Stimulated activated naive CD8-positive, alpha-beta T cell treated with anti-CD3 and anti-CD28 coated beads, Interleukin-15, Interleukin-2, amounts not matched to agents 100 U/mL and 50 U/mL, for 24 hours (primary cell): ENCODE measurements at regions not wholly inside any gene's neighbourhood (a gene's known extent, or its start where the extent isn't known, plus 50 kb on each side); places are given as distances from the start of the nearest gene placed in this dataset.
A peak's percentile ranks its signal among the peaks of the same experiment; 100 is the strongest.
"Not testable (repeated sequence)": the region's sequence is repeated elsewhere in the genome, so short reads cannot be mapped to it uniquely, and the experiment has no call there.

Experiments used
- ATAC-seq: fragments of 150-1000 bp; cut with Tn5 transposase; one replicate; pipeline ENCODE4 v1.10.0; 2021
- DNase-seq: peaks from one replicate; pipeline ENCODE4 v3.0.0; 2021

DNA sequence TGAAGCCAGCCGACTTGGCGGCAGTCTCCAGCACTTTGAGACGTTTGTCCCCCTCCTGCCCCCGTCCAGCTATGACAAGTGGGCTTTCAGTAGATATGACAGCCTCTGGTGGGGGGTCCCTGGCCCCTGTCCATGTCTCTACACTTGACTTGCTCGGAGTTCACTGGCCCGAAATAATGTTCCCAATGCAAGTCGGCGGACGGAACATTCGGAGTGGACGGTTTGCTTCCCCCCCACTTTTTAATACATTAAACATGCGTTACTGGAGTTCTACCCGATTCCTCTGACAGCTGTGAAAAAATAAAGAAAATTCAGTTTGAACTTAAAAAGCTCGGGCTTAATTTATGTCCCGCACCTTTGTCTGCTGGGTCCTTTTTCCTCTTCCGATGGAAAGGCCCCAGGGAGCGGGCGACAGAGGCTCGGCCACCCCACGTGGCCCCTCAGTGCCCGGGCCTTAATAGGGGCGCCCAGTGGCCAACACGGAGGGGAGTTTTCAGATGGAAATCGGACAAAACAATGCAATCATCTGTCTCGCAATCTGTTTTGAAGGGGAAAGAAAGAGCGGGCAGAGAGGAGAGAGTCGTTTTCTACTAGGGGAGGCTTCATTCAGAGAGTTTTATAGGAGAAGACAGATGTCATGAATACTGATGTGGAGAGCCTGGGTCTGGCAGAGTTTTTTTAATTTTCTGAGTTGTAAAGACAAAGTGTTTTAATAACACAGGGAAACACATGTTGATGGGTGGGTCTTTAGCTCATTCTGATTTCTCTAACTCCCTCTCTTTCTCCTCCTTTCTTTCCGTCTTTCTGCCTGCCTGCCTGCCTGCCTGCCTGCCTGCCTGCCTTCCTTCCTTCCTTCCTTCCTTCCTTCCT is 50.2 kb downstream of the SMIM38 start:
- ATAC-seq, result no peak

DNA sequence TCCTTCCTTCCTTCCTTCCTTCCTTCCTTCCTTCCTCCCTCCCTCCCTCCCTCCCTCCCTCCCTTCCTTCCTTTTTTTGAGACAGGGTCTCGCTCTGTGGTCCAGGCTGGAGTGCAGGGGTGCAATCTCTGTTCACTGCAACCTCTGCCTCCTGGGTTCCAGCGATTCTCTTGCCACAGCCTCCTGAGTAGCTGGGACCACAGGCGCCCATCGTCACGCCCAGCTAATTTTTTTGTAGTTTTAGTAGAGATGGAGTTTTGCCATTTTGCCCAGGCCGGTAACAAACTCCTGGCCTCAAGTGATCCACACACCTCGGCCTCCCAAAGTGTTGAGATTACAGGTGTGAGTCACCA is 50.9 kb downstream of the SMIM38 start:
- not testable (repeated sequence) for ATAC-seq, DNase-seq

More for the DNA sequence above, 50.2 kb downstream of the SMIM38 start:
- no peak for DNase-seq

DNA sequence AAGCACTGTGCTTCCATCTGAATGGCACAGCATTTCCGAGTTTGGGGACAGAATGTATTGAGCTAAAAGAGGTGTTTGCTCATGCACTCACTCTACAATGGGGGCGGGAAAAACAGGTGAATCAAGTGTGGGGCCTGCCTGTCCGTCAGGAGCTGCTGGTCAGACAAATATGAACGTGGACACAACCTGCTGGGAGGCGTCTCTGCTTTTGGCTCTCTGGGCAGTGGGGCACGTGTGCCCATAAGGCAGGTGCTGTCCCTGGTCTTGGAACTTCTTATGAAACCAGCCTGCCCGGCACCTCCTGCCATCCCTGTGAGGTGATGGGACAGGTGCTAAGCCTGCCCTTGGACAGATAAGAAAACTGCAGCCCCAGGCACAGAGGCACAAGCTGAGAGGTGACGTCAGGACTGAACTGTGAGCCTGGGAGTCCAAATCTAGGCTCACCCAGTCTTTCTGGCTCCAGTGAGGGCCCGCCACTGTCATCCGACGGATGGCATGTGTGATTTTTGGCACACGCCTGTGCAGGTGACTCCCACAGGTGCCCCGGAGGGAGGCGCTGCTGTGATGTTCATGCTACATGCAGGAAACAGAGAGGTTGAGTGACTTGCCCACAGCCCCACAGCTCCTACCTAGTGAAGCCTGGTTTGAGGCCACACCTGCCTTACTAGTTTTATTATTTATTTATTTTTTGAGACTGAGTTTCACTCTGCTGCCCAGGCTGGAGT is 51.6 kb downstream of the SMIM38 start:
- ATAC-seq (no peak), DNase-seq (no peak)

DNA sequence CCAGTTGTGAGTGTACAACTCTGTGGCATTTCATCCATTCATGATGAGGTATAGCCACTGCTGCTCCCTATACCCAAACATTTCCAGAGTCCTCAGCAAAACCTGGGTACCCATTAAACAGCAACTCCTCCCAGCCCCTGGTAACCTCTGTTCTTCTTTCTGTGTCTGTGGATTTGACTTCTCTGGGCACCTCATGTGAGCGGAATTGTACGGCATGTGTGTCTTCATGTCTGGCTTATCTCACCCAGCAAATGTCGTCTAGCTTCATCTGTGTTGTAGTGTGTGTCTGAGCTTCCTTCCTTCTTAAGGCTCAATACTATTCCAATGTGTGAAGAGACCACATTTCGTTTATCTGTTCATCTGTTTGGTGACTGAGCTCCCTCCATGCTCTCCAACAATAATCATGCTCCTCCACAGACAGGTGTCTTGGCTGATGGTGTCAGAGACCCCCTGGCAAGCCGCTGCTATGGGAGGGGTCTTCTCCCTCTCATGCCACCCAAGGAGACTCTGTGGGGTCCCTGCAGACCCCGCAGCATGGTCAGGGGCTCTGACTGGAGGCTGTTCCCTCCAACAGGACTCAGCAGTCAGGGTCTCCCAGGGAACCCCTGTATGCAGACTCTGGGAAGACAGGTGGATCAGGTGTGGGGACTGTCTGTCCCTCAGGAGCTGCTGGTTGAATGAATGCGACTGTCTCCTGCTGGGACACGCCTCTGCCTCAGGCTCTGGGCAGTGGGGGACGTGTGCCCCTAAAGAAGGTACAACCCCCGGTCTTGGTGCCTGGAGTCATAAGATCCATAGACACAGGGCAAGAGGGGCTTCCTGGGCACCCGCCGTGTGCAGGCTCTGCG is 52.7 kb downstream of the SMIM38 start:
- no peak for DNase-seq
- no peak for ATAC-seq

DNA sequence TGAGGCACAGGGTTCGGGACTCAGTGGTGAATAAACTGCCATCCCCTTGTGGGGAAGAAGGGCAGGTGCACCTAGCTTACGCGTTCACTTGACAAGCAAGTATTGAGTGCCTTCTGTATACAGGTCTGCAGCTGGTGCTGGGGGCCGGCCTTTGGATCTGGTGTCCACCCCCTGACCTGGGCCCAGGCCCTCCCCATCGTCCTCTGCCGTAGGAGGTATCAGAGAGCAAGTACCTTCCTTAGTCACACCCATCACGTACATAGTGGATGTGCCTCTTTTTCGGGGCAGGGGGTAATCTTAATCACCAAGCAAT is 53.3 kb downstream of the SMIM38 start:
- ATAC-seq, result no peak
- DNase-seq, result no peak

DNA sequence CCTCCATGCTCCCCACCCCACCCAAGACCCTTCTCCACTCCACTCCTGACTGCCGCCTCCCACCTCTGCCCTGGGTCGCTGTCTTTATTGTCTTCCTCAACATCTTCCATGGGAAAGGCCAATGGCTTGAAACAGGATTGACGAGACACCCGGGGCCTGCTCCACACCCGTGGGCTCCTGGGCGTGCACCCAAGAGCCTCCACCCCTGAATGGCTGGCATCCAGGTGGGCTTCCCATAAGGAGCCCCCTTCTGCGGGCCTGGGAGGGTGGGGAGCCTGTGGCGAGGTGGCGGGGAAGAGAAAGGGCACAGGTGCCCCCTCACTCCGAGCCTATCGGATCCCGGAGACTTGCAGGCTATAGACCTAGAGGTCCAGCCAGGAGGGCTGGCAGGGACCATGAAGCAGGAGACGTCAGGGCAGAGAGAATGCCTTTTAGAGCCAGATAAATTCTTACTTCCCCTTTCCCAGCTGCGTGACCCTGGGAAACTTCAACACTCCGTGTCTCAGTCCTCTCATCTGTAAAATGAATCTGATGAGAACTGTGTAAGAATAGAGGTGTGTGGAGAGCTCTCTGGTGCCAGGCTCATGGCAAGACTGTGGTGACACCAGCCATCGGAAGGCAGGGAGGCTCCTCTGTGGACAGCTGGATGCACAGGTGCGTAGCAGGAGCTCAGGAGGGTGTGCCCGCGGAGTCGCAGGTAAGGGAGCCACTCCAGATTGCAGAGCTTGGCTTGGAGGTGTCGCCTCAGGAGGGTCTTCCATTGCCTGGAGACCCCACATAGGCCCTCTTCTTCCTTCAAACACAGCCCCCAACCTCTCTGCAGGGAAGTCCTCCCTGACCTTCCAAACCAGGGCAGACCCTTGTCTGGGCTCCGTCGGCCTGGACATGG is 53.9 kb downstream of the SMIM38 start:
- no peak for ATAC-seq
- DNase-seq, result no peak

DNA sequence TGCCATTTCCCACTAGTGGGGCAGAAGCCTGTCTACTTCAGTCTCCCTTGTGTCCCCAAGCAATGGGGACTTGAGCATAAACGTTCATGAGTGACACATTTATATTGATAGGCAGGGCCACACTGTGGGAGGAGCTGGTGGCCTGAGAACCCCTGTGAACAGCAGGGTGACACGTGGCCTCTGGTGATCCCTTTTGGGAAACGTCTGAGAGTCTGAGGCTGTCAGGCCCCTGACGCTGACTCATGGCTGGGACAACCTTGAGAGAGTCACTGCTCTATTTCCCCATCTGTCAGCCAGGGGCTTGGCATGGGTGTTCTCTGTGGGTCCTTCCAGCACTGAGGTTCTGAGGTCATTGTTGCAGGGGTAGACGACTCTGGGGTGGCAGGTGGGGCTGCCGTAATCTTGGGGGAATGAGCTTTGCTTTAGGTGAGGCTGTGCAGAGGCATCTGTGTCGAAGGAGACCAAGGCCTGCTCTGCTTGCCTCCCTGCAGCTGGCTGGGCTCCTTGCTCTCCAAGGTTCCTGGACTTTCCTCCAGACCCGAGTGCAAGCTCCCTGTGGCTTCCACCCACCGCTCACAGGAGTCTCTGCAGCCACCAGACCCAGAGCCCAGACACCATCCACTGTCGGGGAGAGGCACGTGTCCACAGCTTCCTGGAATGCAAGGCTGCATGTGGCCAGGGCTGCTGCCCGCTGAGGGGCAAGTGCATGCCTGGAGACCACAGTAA is 54.7 kb downstream of the SMIM38 start:
- peak; percentile 31 for DNase-seq
- ATAC-seq, result peak; percentile 59

DNA sequence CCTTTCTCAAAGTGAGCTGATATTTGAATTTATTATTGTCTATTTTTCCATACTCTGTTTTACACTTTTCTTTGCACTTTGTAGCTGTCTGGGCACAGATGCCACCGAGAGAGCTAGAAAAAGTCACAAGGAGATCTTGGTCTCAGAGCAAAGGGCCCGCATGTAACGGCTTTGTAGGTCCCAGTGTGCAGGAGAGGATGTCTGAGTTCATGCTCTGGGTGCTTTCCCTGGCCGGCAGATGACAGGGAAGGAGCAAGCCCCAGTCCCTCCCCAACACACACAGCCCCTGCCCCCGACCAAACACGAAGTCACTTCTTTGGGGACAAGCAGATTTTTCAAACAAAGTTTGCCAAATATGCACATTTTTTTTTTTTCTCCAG is 55.8 kb downstream of the SMIM38 start:
- DNase-seq (no peak), ATAC-seq (no peak)

DNA sequence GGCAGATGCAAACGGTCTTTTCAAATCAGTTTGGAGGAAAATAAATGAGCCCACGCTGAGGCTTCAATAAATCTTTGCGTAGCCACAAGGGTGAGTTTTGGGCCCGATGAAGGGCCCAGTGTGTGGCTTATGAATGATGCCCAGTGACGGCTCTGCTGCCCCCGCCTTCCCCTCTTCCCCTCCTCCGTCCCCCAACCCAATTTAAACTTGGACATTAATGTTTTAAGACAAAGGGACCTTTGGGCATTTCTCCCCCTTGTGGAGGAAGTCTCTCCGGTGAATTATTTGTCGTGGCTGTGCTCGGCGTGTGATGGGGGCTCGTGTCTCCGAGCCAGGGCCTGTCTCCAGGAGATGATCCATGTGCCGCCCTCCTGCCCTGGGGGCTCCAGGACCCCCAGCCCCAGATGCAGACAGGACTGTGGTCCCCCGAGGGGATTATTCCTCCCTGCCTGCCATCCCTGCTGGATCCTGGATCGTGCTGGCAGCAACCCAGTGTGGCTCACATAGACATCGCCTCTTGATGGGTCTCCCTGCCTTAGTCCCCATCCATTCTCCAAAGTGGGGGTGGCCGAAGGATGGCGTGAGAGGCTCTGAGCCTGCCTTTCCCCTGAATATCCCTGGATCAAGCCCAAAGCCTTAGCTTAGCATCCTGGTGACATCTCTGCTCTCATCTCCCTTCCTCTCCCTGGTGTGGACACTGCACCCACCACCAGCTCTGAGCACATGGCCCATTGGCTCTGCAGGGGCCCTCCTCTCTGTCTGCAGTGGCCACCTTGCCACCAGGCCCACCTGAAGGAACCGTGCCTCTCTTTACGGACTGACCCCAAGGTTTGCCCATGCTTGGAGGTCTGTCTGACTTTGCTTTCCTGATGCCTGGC is 56.4 kb downstream of the SMIM38 start:
- ATAC-seq (no peak), DNase-seq (no peak)

DNA sequence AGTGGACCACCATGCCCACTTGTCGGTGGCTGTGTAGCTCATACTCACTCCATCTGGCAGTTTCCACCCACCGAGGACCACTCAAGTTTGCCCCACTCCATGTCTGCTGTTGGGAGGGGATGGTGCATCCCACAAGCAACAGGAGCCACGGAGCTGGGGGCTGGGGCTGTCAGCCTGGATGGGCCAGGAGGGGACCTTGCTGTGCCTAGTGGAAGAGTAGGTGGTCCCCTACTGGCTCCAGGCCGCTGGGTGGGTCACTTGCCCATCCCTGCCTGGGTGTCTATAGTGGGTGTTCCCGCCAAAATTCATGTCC is 57.0 kb downstream of the SMIM38 start:
- no peak for ATAC-seq
- peak; percentile 2 for DNase-seq

DNA sequence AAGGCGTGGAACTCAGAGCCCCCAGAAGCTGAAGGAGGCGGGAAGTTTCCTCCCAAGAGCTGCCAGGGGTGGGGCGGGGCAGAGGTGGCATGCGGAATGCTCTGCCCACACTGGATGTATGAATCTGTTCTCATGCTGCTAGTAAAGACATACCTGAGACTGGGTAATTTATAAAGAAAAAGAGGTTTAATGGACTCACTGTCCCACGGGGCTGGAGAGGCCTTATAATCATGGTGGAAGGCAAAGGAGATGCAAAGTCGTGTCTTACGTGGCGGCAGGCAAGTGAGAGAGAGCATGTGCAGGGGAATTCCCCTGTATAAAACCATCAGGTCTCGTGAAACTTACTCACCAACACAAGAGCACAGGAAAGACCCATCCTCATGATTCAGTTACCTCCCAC is 57.6 kb downstream of the SMIM38 start:
- peak; percentile 15 for DNase-seq

DNA sequence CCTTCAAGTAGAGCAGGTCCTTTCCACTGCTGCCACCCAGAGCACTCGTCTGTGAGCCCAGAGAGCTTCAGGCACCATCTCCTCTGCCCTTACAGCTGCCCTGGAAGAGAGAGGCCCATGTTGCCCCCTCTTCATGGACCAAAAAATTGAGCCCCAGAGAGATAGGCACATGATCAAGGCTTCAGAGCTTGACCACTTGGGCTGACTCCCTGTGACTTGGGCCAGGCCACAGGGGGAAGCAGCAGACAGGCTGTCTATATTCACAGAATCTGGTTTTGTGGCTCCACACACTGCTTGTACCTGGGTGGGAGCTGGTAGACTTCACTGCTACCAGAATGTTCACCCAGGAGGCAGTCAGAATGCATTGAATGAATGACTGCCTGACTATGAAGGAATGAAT is 58.2 kb downstream of the SMIM38 start:
- ATAC-seq, result no peak
- DNase-seq, result peak; percentile 1

More for the DNA sequence above, 57.6 kb downstream of the SMIM38 start:
- peak; percentile 65 for ATAC-seq

DNA sequence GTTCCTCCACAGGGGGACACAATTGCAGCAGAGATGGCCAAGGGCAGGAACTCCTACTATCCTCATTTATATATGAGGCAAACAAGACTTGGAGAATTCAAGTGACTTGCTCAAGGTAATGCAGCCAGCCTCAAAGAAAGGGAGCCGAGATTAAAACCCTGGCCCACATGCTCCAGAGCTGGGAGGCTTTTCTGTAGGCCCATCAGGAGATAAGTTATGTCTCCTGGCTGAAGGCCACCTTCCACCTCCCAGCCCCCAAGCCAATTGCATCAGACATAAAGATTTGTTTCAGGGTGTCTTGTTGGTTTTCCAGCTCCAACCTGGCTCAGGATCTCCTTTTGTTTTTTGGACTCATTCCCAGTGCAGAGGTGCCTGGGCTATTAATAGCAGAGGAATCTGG is 59.5 kb downstream of the SMIM38 start:
- ATAC-seq (no peak), DNase-seq (no peak)

DNA sequence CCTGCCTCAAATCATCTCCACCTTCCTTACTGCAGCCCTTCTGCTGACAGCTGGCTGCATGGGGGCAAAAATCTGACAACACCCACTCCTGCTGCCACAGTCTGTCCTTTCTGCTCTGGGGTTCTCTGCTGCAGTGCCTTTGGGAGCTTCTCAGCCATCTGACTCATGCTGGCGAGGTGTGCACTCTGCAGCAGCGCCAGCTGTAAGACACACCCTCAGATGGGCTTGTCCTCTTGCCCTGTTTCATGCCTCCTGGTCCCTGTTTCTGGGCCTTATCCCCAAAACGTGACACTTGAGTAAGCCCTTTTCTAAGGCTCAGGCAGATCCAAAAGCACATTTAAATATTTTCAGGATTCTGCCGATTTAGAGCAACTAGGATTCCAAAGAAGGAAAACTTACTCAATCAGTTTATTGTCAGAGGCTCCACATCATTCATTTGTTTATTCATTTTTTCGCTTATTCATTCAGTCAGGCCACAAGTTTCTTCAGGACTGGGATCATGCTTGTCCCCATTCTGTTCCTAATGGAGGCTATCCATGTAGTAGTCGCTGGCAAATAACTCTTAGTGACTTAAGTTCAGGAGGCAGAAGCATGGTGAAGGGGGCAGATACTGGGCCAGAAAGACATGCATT is 60.2 kb downstream of the SMIM38 start:
- ATAC-seq (no peak), DNase-seq (peak; percentile 1)

DNA sequence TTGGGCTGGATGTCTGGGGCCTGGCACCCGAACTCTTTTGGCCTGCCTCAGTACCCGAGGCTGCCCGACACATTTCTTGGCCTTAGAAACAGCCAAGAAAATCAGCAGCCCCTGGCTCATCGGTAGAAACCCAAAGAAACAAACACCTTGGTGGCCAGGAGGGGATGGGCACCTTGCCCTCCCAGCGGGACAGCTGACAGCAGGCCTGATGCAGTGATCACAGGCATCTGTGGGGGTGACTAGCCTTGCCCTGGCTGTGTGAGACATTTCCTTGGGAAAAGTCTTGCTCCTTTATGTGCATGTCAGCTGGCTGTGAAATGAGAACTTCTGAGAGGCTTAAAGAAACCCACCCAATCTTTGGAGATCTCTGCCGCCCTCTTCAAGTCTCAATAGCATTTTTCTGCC is 60.9 kb downstream of the SMIM38 start:
- DNase-seq, result no peak

DNA sequence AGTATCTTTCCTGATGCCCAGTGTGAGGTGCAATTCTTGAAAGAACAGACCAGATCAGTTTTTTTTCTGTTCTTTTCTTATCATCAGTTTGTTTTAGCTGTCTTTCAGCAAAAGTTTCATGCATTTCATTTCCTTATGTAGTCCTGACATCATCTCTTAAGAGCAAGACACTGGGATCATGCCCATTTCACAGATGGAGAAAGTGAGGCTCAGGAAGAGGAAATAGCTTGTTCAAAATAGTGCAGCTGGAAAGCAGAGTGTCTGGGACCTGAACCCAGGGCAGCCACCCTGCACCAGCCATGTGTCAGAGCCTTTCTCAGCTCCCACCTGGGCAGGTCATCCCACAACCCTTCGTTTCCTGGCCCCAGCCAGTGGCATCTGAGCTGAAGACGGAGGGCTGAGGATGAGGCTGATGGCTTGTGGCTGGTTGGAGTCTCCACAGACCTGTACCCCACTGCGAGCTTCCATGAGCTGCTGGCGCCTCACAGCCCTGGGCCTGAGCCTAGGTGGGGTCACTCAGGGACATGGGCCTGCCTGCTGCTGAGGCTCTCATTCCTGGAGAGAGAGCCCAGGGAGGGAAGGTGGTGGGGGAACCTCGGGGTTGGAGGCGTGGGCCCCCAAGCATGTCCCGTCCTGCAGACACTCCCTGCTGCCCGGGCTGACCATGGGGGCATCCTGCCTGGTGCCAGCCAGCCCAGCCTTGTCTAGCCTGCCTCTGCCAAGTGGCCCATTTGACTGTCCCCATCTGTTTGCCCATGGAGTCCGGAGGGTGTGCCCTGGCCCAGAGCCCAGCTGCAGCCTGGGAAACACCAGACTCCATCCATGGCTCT is 61.8 kb downstream of the SMIM38 start:
- DNase-seq, result peak; percentile 1

More for the DNA sequence above, 60.9 kb downstream of the SMIM38 start:
- no peak for ATAC-seq

DNA sequence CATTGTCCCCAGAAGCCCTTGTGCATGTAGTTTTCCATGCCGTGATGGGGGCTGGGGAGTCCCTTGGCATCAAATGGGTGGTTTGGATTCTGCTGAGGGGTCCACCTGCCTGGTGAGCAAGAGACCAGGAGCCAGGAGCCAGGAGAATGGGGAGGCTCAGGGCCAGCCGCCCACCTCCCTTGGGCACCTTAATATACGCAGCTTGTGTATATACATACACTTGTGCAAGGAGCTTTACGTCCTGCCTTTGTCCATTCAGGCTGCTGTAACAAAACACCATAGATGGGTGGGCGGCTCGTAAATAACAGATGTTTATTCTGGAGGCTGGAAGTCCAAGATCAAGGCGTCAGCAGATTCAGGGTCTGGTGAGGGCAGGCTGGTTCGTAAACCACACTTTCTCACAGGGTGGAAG is 62.5 kb downstream of the SMIM38 start:
- DNase-seq, result peak; percentile 0
- ATAC-seq, result no peak

More for the DNA sequence above, 61.8 kb downstream of the SMIM38 start:
- peak; percentile 10 for ATAC-seq

DNA sequence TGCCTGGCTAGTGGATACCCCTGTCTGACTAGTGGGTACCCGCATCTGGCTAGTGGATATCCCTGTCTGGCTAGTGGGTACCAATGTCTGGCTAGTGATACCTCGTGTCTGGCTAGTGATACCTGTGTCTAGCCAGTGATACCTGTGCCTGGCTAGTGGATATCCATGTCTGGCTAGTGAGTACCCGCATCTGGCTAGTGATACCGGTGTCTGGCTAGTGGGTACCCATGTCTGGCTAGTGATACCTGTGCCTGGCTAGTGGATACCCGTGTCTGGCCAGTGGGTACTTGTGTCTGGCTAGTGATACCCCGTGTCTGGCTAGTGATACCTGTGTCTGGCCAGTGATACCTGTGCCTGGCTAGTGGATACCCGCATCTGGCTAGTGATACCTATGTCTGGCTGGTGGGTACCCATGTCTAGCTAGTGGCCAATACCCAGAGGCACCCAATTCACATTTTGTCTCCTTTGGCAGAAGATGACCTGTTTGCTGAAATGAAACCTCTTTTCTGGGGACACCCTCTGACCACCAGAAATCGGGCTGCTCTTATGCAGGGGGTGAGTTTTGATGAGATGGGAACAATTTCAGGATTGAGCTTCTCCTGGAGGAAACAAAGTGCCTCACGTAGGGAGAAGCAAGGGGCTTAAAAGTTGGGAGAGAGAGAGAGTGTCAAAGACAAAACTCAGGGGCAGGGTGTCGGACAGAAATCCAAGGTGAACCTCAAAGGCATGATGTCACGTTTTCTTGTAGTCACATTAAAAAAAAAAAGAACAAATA is 63.4 kb downstream of the SMIM38 start:
- no peak for ATAC-seq
- peak; percentile 0 for DNase-seq
